GM12891 (cell line): ENCODE measurements at regions not wholly inside any gene's neighbourhood (a gene's known extent, or its start where the extent isn't known, plus 50 kb on each side); places are given as distances from the start of the nearest gene placed in this dataset.

ENCODE experiments used
- PAX5 ChIP-seq: IDR thresholded peaks from 2 replicates; pipeline ENCODE4 v1.6.1; 2011; ENCODE audit warnings: low read length, moderate library complexity, mild to moderate bottlenecking; ENCODE audit not compliant: insufficient read depth, severe bottlenecking
- POLR2A ChIP-seq: IDR thresholded peaks from 2 replicates; pipeline ENCODE4 v1.6.1; 2011; ENCODE audit warnings: low read depth, low read length, control low read depth
- POLR2AphosphoS5 ChIP-seq: IDR thresholded peaks from 2 replicates; pipeline ENCODE4 v1.6.1; 2011; ENCODE audit warnings: low read depth, low read length, control low read depth
- POU2F2 ChIP-seq: IDR thresholded peaks from 2 replicates; pipeline ENCODE4 v1.6.1; 2011; ENCODE audit warnings: low read depth, mild to moderate bottlenecking, control low read depth, low read length, moderate library complexity
- SPI1 ChIP-seq: IDR thresholded peaks from 2 replicates; pipeline ENCODE4 v1.6.1; 2011; ENCODE audit warnings: low read depth, low read length, control low read depth
- TAF1 ChIP-seq: IDR thresholded peaks from 2 replicates; pipeline ENCODE4 v1.6.1; 2011; ENCODE audit warnings: low read depth, low read length, control low read depth

- TF ChIP-seq POLR2A: no peak
- no peak for TF ChIP-seq PAX5
- no peak for TF ChIP-seq TAF1
- TF ChIP-seq POLR2AphosphoS5: no peak
- no peak for TF ChIP-seq SPI1
- TF ChIP-seq POU2F2: no peak
Measured at GRCh38 chr10:52479567-52479966, 165.5 kb downstream of the DKK1 start.
